ENCODE measurements at regions not wholly inside any gene's neighbourhood (a gene's known extent, or its start where the extent isn't known, plus 50 kb on each side); places are given as distances from the start of the nearest gene placed in this dataset.

- DNase-seq (ENCODE audit: low read depth), result no peak
Observed at GRCh38 chr20:58001381-58001780, 227.1 kb downstream of the ANKRD60 start.

- no peak for DNase-seq (ENCODE audit: low read depth)
Observed at GRCh38 chr20:58000861-58001260, 227.6 kb downstream of the ANKRD60 start.

- no peak for DNase-seq (ENCODE audit: low read depth)
Observed at GRCh38 chr20:57999465-58000111, 228.9 kb downstream of the ANKRD60 start.

GRCh38 chr20:57998981-57999464 lies 229.4 kb downstream of the ANKRD60 start:
- DNase-seq (ENCODE audit: low read depth), result no peak

- DNase-seq (ENCODE audit: low read depth), result no peak
Observed at GRCh38 chr20:57998276-57998675, 230.2 kb downstream of the ANKRD60 start.

- peak; percentile 91 for DNase-seq (ENCODE audit: low read depth)
Observed at GRCh38 chr20:57996936-57997890, 231.2 kb downstream of the ANKRD60 start.

- peak; percentile 60 for DNase-seq (ENCODE audit: low read depth)
Observed at GRCh38 chr20:57996465-57996864, 232.0 kb downstream of the ANKRD60 start.

GRCh38 chr20:57995381-57995977 lies 233.0 kb downstream of the ANKRD60 start:
- peak; percentile 49 for DNase-seq (ENCODE audit: low read depth)

- peak; percentile 66 for DNase-seq (ENCODE audit: low read depth)
Observed at GRCh38 chr20:57993716-57994431, 234.6 kb downstream of the ANKRD60 start.

GRCh38 chr20:57991211-57991881 lies 237.1 kb downstream of the ANKRD60 start:
- peak; percentile 99 for DNase-seq (ENCODE audit: low read depth)

- DNase-seq (ENCODE audit: low read depth), result peak; percentile 82
Observed at GRCh38 chr20:57990396-57990987, 238.0 kb downstream of the ANKRD60 start.

- DNase-seq (ENCODE audit: low read depth), result no peak
Observed at GRCh38 chr20:57988828-57989227, 239.6 kb downstream of the ANKRD60 start.

- no peak for DNase-seq (ENCODE audit: low read depth)
Observed at GRCh38 chr20:57988422-57988821, 240.0 kb downstream of the ANKRD60 start.

GRCh38 chr20:57987659-57988058 lies 240.8 kb downstream of the ANKRD60 start:
- no peak for DNase-seq (ENCODE audit: low read depth)

GRCh38 chr20:57986666-57987065 lies 241.8 kb downstream of the ANKRD60 start:
- no peak for DNase-seq (ENCODE audit: low read depth)

- DNase-seq (ENCODE audit: low read depth), result no peak
Observed at GRCh38 chr20:57985278-57985677, 243.2 kb downstream of the ANKRD60 start.

GRCh38 chr20:57983082-57983481 lies 245.4 kb downstream of the ANKRD60 start:
- DNase-seq (ENCODE audit: low read depth), result no peak

- peak; percentile 51 for DNase-seq (ENCODE audit: low read depth)
Observed at GRCh38 chr20:57980506-57980905, 247.9 kb downstream of the ANKRD60 start.

GRCh38 chr20:57977569-57977968 lies 250.9 kb downstream of the ANKRD60 start:
- DNase-seq (ENCODE audit: low read depth), result no peak

GRCh38 chr20:57977141-57977540 lies 251.3 kb downstream of the ANKRD60 start:
- no peak for DNase-seq (ENCODE audit: low read depth)

- no peak for DNase-seq (ENCODE audit: low read depth)
Observed at GRCh38 chr20:57974863-57975262, 253.6 kb downstream of the ANKRD60 start.

Measured in M059J (cell line).